IPS-NIHi11 (cell line): ENCODE measurements at regions not wholly inside any gene's neighbourhood (a gene's known extent, or its start where the extent isn't known, plus 50 kb on each side); places are given as distances from the start of the nearest gene placed in this dataset.
"Not testable (repeated sequence)": the region's sequence is repeated elsewhere in the genome, so short reads cannot be mapped to it uniquely, and the experiment has no call there.

Source experiments
- DNase-seq: peaks from one replicate; pipeline ENCODE4 v3.0.0; 2012; ENCODE audit warnings: mixed read lengths, low spot score

DNA sequence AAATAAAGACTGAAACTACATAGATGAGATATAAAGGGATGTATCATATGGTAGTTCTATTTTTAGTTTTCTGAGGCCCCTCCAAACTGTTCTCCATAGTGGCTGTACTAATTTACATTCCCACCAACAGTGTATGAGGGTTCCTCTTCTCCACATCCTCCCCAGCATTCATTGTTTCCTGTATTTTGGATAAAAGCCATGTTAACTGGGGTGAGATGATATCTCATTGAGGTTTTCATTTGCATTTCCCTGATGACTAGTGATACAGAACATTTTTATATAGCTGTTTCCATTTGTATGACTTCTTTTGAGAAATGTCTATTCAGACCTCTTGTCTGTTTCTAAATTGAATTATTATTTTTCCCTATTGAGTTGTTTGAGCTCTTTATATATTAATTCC lies 229.3 kb downstream of the RFPL4B start:
- DNase-seq: no peak

- no peak for DNase-seq
Measured at GRCh38 chr6:112579601-112580000, 232.5 kb downstream of the RFPL4B start.

- DNase-seq: no peak
Measured at GRCh38 chr6:112581015-112581414, 233.9 kb downstream of the RFPL4B start.

DNA sequence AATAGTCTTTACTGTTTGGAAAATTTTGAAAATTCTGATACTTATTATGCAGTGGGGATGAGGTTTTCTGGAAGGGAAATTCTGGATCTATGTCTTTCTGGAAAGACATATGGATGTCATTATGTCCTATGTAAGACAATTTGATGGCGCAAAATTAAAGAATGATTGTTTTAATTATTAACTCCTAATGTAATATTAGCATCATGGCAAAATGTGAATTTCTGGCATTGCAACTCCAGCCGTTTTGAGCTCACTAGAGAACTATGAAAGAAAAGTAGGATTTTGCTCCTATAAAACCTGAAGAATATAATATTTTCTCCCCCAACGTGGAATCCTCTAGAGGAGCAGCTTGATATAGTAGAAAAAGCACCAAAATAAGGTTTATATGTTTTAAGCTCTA lies 243.2 kb downstream of the RFPL4B start:
- no peak for DNase-seq

DNA sequence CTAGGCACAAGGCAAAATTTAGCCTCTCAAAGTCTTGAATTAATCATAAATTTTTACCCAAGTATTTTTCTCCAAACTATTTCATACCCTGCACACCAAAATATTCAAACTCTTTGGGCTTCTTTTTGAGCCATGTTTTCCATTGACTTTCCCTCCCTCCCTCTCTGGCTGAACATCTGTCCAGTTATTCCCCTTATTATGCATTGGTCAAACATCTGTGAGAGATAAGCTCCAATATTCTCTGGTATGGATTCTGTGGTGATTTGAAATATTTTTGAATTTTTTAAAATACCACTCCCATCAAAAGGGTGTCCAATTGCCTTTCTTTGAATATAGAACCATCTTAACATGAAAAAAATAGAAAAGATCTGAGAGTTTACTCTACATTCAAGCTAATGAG lies 244.2 kb downstream of the RFPL4B start:
- DNase-seq: no peak

- no peak for DNase-seq
Measured at GRCh38 chr6:112592159-112592558, 245.0 kb downstream of the RFPL4B start.

GRCh38 chr6:112594886-112595594 lies 247.9 kb downstream of the RFPL4B start:
- no peak for DNase-seq

GRCh38 chr6:112595841-112596240 lies 248.7 kb downstream of the RFPL4B start:
- no peak for DNase-seq

DNA sequence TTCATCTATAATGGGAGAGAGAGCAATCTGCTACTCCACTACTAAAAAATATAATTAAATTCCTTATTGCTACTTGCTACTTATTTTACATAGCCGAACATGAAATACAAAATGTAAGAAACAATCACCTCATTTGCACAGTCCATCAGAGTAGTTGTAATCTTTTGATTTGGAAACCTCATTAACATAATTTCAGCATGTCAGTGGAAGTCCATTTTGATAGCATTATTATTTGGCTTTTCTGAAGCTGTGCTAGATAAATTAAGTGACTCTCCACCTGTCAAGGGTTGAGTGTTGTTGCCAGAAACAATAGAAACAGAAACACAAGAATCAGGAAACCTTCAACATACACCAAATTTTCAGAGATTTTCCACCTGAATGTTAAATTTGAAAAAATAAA lies 250.0 kb downstream of the RFPL4B start:
- DNase-seq: no peak

- no peak for DNase-seq
Measured at GRCh38 chr6:112600168-112600567, 253.0 kb downstream of the RFPL4B start.

GRCh38 chr6:112603726-112604125 lies 256.6 kb downstream of the RFPL4B start:
- no peak for DNase-seq

GRCh38 chr6:112606656-112607435 lies 259.7 kb downstream of the RFPL4B start:
- DNase-seq: no peak

DNA sequence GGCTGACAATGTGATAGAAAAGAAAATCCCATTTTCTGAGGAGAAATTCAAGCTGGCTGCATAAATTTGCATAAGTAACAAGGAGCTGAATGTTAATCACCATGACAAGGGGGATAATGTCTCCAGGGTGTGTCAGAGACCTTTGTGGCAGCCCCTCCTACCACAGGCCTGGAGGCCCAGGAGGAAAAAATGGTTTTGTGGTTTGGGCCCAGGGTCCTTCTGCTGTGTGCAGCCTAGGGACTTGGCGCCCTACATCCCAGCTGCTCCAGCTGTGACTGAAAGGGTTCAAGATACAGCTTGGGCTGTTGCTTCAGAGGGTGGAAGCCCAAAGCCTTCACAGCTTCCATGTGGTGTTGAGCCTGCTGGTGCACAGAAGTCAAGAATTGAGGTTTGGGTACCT lies 261.8 kb downstream of the RFPL4B start:
- not testable (repeated sequence) for DNase-seq

- DNase-seq: no peak
Measured at GRCh38 chr6:112613410-112613809, 266.3 kb downstream of the RFPL4B start.

GRCh38 chr6:112618849-112619248 lies 271.7 kb downstream of the RFPL4B start:
- DNase-seq: peak; percentile 37

- no peak for DNase-seq
Measured at GRCh38 chr6:112620812-112621569, 273.9 kb downstream of the RFPL4B start.

DNA sequence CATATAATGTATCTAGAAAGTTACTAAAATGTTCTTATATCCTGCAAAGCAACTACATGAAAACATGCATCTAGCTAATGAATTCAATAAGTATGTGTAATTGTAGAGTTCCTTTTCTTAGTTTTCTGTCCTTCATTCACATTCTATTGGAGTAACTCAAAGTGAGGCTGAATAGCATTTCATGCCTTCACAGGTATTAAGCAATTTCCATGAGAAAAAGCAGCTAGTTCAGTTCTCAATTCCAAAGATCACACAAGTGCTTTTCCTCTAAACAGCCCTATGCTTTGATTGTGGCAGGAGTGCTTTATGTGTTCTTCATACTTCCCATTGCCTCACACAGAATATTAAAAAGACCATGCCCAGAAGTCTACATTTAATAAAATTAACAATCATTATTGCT lies 274.9 kb downstream of the RFPL4B start:
- no peak for DNase-seq

- no peak for DNase-seq
Measured at GRCh38 chr6:112626468-112627082, 279.4 kb downstream of the RFPL4B start.

DNA sequence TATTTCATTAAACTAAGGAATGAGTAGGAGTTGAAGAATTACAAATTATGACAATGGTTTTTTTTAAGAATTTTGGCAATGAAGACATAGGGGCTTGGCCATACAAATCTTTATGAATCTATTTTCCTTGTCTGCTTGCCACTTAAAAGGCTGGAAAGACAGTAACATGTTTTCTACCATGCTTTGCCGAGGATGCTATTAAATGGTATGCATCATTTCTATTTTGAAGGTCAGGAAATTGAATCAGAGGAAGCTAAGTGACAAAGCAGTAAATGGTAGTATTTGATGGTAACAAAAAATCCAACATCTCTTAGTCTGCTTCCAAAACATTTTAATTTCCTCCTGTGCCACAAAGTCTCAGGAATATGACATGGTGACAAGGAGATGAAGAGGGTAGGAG lies 287.2 kb downstream of the RFPL4B start:
- no peak for DNase-seq

- no peak for DNase-seq
Measured at GRCh38 chr6:112636650-112637262, 289.6 kb downstream of the RFPL4B start.

- no peak for DNase-seq
Measured at GRCh38 chr6:112639391-112639831, 292.3 kb downstream of the RFPL4B start.

DNA sequence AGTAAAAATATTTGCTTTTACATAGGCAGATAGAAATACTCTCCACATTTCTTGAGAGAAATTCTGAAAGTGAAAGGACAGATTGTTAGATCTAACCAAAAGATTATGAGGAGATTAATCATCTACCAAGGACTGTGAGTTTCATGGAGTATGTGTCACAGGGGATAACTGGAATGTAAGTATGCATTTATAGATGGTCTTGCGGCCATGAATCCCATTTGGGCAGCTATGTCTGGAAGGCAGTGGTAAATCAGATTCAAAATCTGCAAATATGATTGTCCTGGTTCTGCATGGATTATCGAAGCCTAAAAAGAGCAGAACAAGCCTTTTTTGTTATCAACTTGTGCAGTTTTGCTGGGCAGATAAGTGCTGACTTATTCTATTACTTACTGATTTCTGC lies 293.8 kb downstream of the RFPL4B start:
- no peak for DNase-seq
